IMR-90 (cell line): ENCODE measurements at regions not wholly inside any gene's neighbourhood (a gene's known extent, or its start where the extent isn't known, plus 50 kb on each side); places are given as distances from the start of the nearest gene placed in this dataset.

Source experiments
- ATAC-seq: fragments of 200-7000 bp; cut with Tn5 transposase; 2 replicates; pipeline ENCODE4 v1.9.1; 2020; ENCODE audit warnings: low read depth, mild to moderate bottlenecking, moderate library complexity
- BruUV-seq: library from RNA; stranded (reverse); fragments of 400-500 nt; replicated peaks from 2 replicates; lab custom pipeline; 2021; lab: Mats Ljungman, UMichigan
- CTCF ChIA-PET: fragments of 300-600 bp; formaldehyde crosslinking; extraction: SDS; loops from one replicate; lab custom pipeline; 2021; ENCODE audit warnings: antibody characterized with exemption; lab: Yijun Ruan, JAX
- POLR2A ChIA-PET: fragments of 300-600 bp; sonication (Branson Sonifier 250); formaldehyde crosslinking; loops from one replicate; lab custom pipeline; 2022; ENCODE audit warnings: antibody characterized with exemption; ENCODE audit not compliant: unreplicated experiment; lab: Charles Lee
- DNase-seq: peaks from one replicate; pipeline ENCODE4 v3.0.0; 2013
- H2AFZ ChIP-seq: replicated peaks from 2 replicates; pipeline ENCODE3; 2013; ENCODE audit warnings: low read length, mild to moderate bottlenecking; ENCODE audit not compliant: poor library complexity
- H2AK5ac ChIP-seq: 2 replicates; pipeline ENCODE4 v1.6.1; 2013; ENCODE audit warnings: low read depth, low read length, inconsistent platforms
- H2AK9ac ChIP-seq: replicated peaks from 2 replicates; pipeline ENCODE3; 2013; ENCODE audit warnings: mild to moderate bottlenecking, low read depth, low read length, moderate library complexity; ENCODE audit not compliant: poor library complexity
- H2BK120ac ChIP-seq: 2 replicates; pipeline ENCODE4 v1.6.1; 2013; ENCODE audit warnings: low read depth, low read length, inconsistent platforms
- H2BK15ac ChIP-seq: 3 replicates; pipeline ENCODE4 v1.6.1; 2013; ENCODE audit warnings: low read depth, low read length, inconsistent platforms
- H2BK20ac ChIP-seq: 2 replicates; pipeline ENCODE4 v1.6.1; 2013; ENCODE audit warnings: low read depth, mild to moderate bottlenecking, inconsistent platforms, low read length, moderate library complexity
- H2BK5ac ChIP-seq: 2 replicates; pipeline ENCODE4 v1.6.1; 2013; ENCODE audit warnings: mild to moderate bottlenecking, low read depth, low read length, inconsistent platforms; ENCODE audit not compliant: poor library complexity, severe bottlenecking
- H3K14ac ChIP-seq: replicated peaks from 2 replicates; pipeline ENCODE4 v1.6.1; 2013; ENCODE audit warnings: low read depth, low read length, inconsistent platforms
- H3K18ac ChIP-seq: 2 replicates; pipeline ENCODE4 v1.6.1; 2013; ENCODE audit warnings: low read depth, low read length, control low read depth
- H3K23ac ChIP-seq: 2 replicates; pipeline ENCODE4 v1.6.1; 2013; ENCODE audit warnings: low read depth, low read length, inconsistent platforms
- H3K27ac ChIP-seq: 2 replicates; pipeline ENCODE4 v1.5.1; 2013; ENCODE audit warnings: mild to moderate bottlenecking, control low read depth, low read length; ENCODE audit not compliant: insufficient read depth
- H3K27me3 ChIP-seq: 2 replicates; pipeline ENCODE4 v1.6.1; 2013; ENCODE audit warnings: low read length; ENCODE audit not compliant: control insufficient read depth, insufficient read depth
- H3K36me3 ChIP-seq: 2 replicates; pipeline ENCODE4 v1.6.1; 2013; ENCODE audit warnings: low read length, mixed read lengths; ENCODE audit not compliant: control insufficient read depth, insufficient read depth
- H3K4ac ChIP-seq: 2 replicates; pipeline ENCODE4 v1.6.1; 2013; ENCODE audit warnings: low read depth, low read length, inconsistent platforms
- H3K4me1 ChIP-seq: 2 replicates; pipeline ENCODE4 v1.6.1; 2013; ENCODE audit warnings: low read length, mixed read lengths; ENCODE audit not compliant: control insufficient read depth, insufficient read depth
- H3K4me2 ChIP-seq: 2 replicates; pipeline ENCODE4 v1.6.1; 2013; ENCODE audit warnings: low read depth, mild to moderate bottlenecking, control low read depth, low read length, moderate library complexity
- H3K4me3 ChIP-seq: 2 replicates; pipeline ENCODE4 v1.5.1; 2013; ENCODE audit warnings: low read depth, mild to moderate bottlenecking, control low read depth, low read length, moderate library complexity; ENCODE audit not compliant: insufficient read depth
- H3K56ac ChIP-seq: 2 replicates; pipeline ENCODE4 v1.6.1; 2013; ENCODE audit warnings: low read length, inconsistent platforms; ENCODE audit not compliant: insufficient read depth; ENCODE audit errors: extremely low read depth
- H3K79me1 ChIP-seq, 2 experiments: 2 replicates each; pipeline ENCODE4 v1.6.1; 2013; ENCODE audit warnings: low read length in 2 of 2, inconsistent platforms in 1 of 2, low read depth in 1 of 2
- H3K9ac ChIP-seq: 2 replicates; pipeline ENCODE4 v1.6.1; 2013; ENCODE audit warnings: low read depth, low read length, control low read depth
- H3K9me1 ChIP-seq: 2 replicates; pipeline ENCODE4 v1.6.1; 2013; ENCODE audit warnings: low read length, inconsistent platforms; ENCODE audit not compliant: insufficient read depth
- H3K9me3 ChIP-seq: 2 replicates; pipeline ENCODE4 v1.6.1; 2013; ENCODE audit warnings: low read length; ENCODE audit not compliant: control insufficient read depth, insufficient read depth
- H4K20me1 ChIP-seq: 2 replicates; pipeline ENCODE4 v1.6.1; 2013; ENCODE audit warnings: low read length, inconsistent platforms; ENCODE audit not compliant: insufficient read depth
- H4K5ac ChIP-seq: 2 replicates; pipeline ENCODE4 v1.6.1; 2013; ENCODE audit warnings: mild to moderate bottlenecking, low read depth, low read length, control low read depth
- H4K8ac ChIP-seq, 2 experiments: 2 replicates each; pipeline ENCODE4 v1.6.1; 2013; ENCODE audit warnings: low read depth in 2 of 2, low read length in 2 of 2, control low read depth in 1 of 2, inconsistent platforms in 1 of 2
- H4K91ac ChIP-seq: 2 replicates; pipeline ENCODE4 v1.6.1; 2013; ENCODE audit warnings: low read depth, low read length, inconsistent platforms; ENCODE audit not compliant: insufficient read depth
- RAD21 ChIP-seq: IDR thresholded peaks from 2 replicates; pipeline ENCODE4 v1.6.1; 2012; ENCODE audit warnings: low read length, improper control_type of control experiment
- WGBS, 2 experiments: methylation state at CpG; one replicate each; pipeline versions ENCODE4 v1.1.5 to v1.1.7; 2013; ENCODE audit warnings: missing lambda C conversion rate in 2 of 2; ENCODE audit not compliant: insufficient read length in 1 of 2; ENCODE audit errors: extremely low coverage in 2 of 2; 5-methylcytosine and 5-hydroxymethylcytosine counted together
- dilution Hi-C: fragments of 300-500 bp; cut with HindIII; formaldehyde crosslinking; loops from one replicate; pipeline ENCODE4 v1.14.3; 2018; ENCODE audit warnings: low sequenced_read_pairs; ENCODE audit not compliant: unreplicated experiment
- in situ Hi-C: fragments of 300-500 bp; cut with MboI; formaldehyde crosslinking; loops from 3 replicates; pipeline ENCODE4 v1.14.3; 2019; ENCODE audit warnings: low sequenced_read_pairs, inconsistent platforms, mixed read lengths
- intact Hi-C: fragments of 100-400 bp; cut with micrococcal nuclease; formaldehyde crosslinking; loops from 2 replicates; pipeline ENCODE4 v1.10.0; 2022

DNA sequence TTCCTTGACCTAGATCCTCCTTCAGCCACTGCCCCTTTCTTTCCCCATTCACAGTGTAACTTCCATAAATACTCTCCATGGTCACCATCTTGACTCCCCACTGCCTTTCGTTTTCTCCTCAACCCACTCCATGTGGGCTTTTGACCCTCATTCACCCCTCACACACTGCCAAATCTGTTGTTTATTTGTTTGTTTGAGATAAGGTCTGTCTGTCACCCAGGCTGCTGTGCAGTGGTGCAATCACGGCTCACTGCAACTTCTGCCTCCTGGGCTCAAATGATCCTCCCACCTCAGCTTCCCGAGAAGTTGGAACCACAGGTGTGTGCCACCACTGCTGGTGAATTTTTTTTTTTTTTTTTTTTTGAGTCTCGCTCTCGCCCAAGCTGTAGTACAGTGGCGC is 162.9 kb downstream of the FGF1 start:
- no CpG with 5 or more reads among the region's 6 CpGs for WGBS, 2 experiments
- Histone ChIP-seq H3K4me3 (no peak overlapping the region), H3K4me1 (peaks cover 6% of the 10 kb centered on the region; the same call in 1 of the 2 replicates), H3K27ac (no peak overlapping the region), H2BK20ac (no peak overlapping the region), H2BK15ac (no peak overlapping the region), H4K5ac (no peak overlapping the region), H4K91ac (no peak overlapping the region), H3K4ac (no peak overlapping the region), H2BK5ac (no peak overlapping the region), H3K23ac (no peak overlapping the region), H3K56ac (no peak overlapping the region), H2AK9ac (no peak overlapping the region), H3K36me3 (no peaks in the 10 kb centered on the region), H3K9ac (no peak overlapping the region), H3K14ac (no peak overlapping the region), H3K9me1 (peaks cover 2% of the 10 kb centered on the region), H2AK5ac (no peak overlapping the region), H3K9me3 (no peaks in the 10 kb centered on the region), H3K4me2 (no peak overlapping the region), H2BK120ac (no peak overlapping the region), H3K79me1 (no peaks in the 10 kb centered on the region), H4K8ac (no peak overlapping the region), H2AFZ (no peak overlapping the region), H3K27me3 (no peaks in the 10 kb centered on the region), H4K20me1 (no peaks in the 10 kb centered on the region), H3K18ac (no peak overlapping the region)
- no TSS peak for BruUV-seq
- dilution Hi-C loops, result no loop called here
- intact Hi-C loops, result no loop called here
- in situ Hi-C loops, result no loop called here
- POLR2A ChIA-PET, result no interaction called here
- CTCF ChIA-PET, result no interaction called here
- no peak for TF ChIP-seq RAD21
- ATAC-seq (no peak), DNase-seq (no peak)
